Panc1 (cell line): ENCODE measurements at regions not wholly inside any gene's neighbourhood (a gene's known extent, or its start where the extent isn't known, plus 50 kb on each side); places are given as distances from the start of the nearest gene placed in this dataset.

Experiments
- ATAC-seq: fragments of 200-7000 bp; cut with Tn5 transposase; 2 replicates; pipeline ENCODE4 v1.9.1; 2020; ENCODE audit warnings: mild to moderate bottlenecking, moderate library complexity
- BruUV-seq: library from RNA; stranded (reverse); fragments of 400-500 nt; replicated peaks from 2 replicates; lab custom pipeline; 2021; lab: Mats Ljungman, UMichigan
- CTCF ChIA-PET: fragments of 300-600 bp; sonication (Branson Sonifier 250); formaldehyde crosslinking; loops from one replicate; lab custom pipeline; 2022; ENCODE audit warnings: antibody characterized with exemption; lab: Charles Lee
- POLR2A ChIA-PET: fragments of 300-600 bp; sonication (Branson Sonifier 250); formaldehyde crosslinking; loops from one replicate; lab custom pipeline; 2022; ENCODE audit warnings: antibody characterized with exemption; lab: Charles Lee
- DNase-seq: peaks from one replicate; pipeline ENCODE4 v3.0.0-alpha.2; 2010; ENCODE audit warnings: low read depth, low spot score
- H3K27ac ChIP-seq: 2 replicates; pipeline ENCODE4 v1.5.1; 2011; ENCODE audit warnings: mild to moderate bottlenecking, low read length, inconsistent platforms
- H3K27me3 ChIP-seq: fragments of 200-500 bp; sonication (Bioruptor generic); 2 replicates; pipeline ENCODE4 v1.6.0; 2014; ENCODE audit warnings: low read length, inconsistent platforms; ENCODE audit not compliant: control insufficient read depth, insufficient read depth
- H3K36me3 ChIP-seq: fragments of 200-500 bp; sonication (Bioruptor generic); 2 replicates; pipeline ENCODE4 v1.5.1; 2014; ENCODE audit warnings: inconsistent platforms, mild to moderate bottlenecking, low read length, moderate library complexity; ENCODE audit not compliant: control insufficient read depth, insufficient read depth
- H3K4me1 ChIP-seq: 2 replicates; pipeline ENCODE4 v1.5.1; 2011; ENCODE audit warnings: inconsistent platforms, mild to moderate bottlenecking, low read length, moderate library complexity; ENCODE audit not compliant: control insufficient read depth, insufficient read depth
- H3K4me3 ChIP-seq, 2 experiments: 2 replicates each; pipeline ENCODE4 v1.5.1; 2011 to 2012; ENCODE audit warnings: low read depth in 2 of 2, low read length in 2 of 2, mild to moderate bottlenecking in 2 of 2, inconsistent platforms in 1 of 2, moderate library complexity in 1 of 2
- H3K9me3 ChIP-seq: fragments of 200-500 bp; sonication (Bioruptor generic); 2 replicates; pipeline ENCODE4 v1.5.1; 2014; ENCODE audit warnings: low read depth, mild to moderate bottlenecking, inconsistent platforms, low read length, moderate library complexity; ENCODE audit not compliant: control insufficient read depth, insufficient read depth
- CTCF ChIP-seq: fragments of 450-650 bp; IDR thresholded peaks from 2 replicates; pipeline ENCODE4 v1.5.1; 2017; ENCODE audit warnings: mild to moderate bottlenecking
- POLR2AphosphoS5 ChIP-seq: IDR thresholded peaks from 2 replicates; pipeline ENCODE4 v1.6.1; 2012; ENCODE audit warnings: mild to moderate bottlenecking, low read depth, low read length, moderate library complexity
- REST ChIP-seq, 2 experiments: IDR thresholded peaks; 2 replicates each; pipeline ENCODE4 v1.6.1; 2011 to 2012; ENCODE audit warnings: low read depth in 2 of 2, control low read depth in 1 of 2, low read length in 1 of 2, mild to moderate bottlenecking in 1 of 2, moderate library complexity in 1 of 2; ENCODE audit not compliant: insufficient read depth in 1 of 2
- SIN3A ChIP-seq: IDR thresholded peaks from 2 replicates; pipeline ENCODE4 v1.6.1; 2012; ENCODE audit warnings: low read depth, mild to moderate bottlenecking, low read length, moderate library complexity, borderline replicate concordance; ENCODE audit not compliant: insufficient read depth
- TCF7L2 ChIP-seq: IDR thresholded peaks from 2 replicates; pipeline ENCODE4 v1.6.1; 2011; ENCODE audit warnings: mild to moderate bottlenecking, low read depth, low read length, inconsistent platforms
- in situ Hi-C: cut with HindIII; loops from 2 replicates; pipeline ENCODE4 v1.10.0; 2016; ENCODE audit warnings: low sequenced_read_pairs, low pct_unique_long_range_greater_than_20kb
- intact Hi-C: fragments of 100-400 bp; cut with micrococcal nuclease; formaldehyde crosslinking; loops from one replicate; pipeline ENCODE4 v1.10.0; 2022; ENCODE audit not compliant: unreplicated experiment

- TF ChIP-seq POLR2AphosphoS5 = no peak
- no peak for TF ChIP-seq REST (IDR thresholded peaks at IDR 0.05; ENCODE audit: insufficient read depth in 1 of 2, low read depth in 2 of 2, low read length in 1 of 2)
- TF ChIP-seq SIN3A = no peak
- no peak for TF ChIP-seq CTCF
- TF ChIP-seq TCF7L2 = no peak
- no peaks in the 10 kb centered on the region for H3K36me3 ChIP-seq
- no peaks in the 10 kb centered on the region for H3K4me1 ChIP-seq
- ChIA-PET CTCF (no interaction called here), POLR2A (no interaction called here)
- ATAC-seq (no peak), DNase-seq (no peak)
- H3K27me3 ChIP-seq = no peaks in the 10 kb centered on the region
- intact Hi-C loops = no loop called here
- in situ Hi-C loops = no loop called here
- no TSS peak for BruUV-seq
- no peak overlapping the region for H3K4me3 ChIP-seq
- H3K27ac ChIP-seq = no peak overlapping the region
- H3K9me3 ChIP-seq = peaks cover 3% of the 10 kb centered on the region; the same call in 1 of the 2 replicates
Measured at GRCh38 chr3:99393961-99394360, 244.4 kb upstream of the COL8A1 start.

GRCh38 chr3:99388780-99389179 is 249.6 kb upstream of the COL8A1 start:
- no peak for DNase-seq
- BruUV-seq = no TSS peak
- H3K27me3 ChIP-seq = no peaks in the 10 kb centered on the region
- intact Hi-C loops = no loop called here
- H3K4me1 ChIP-seq = no peaks in the 10 kb centered on the region
- in situ Hi-C loops = no loop called here
- H3K4me3 ChIP-seq = no peak overlapping the region
- ChIA-PET POLR2A (no interaction called here), CTCF (no interaction called here)
- no peak for ATAC-seq
- H3K9me3 ChIP-seq = no peaks in the 10 kb centered on the region
- H3K27ac ChIP-seq = no peak overlapping the region
- no peak for TF ChIP-seq POLR2AphosphoS5
- no peak for TF ChIP-seq REST (IDR thresholded peaks at IDR 0.05; ENCODE audit: insufficient read depth in 1 of 2, low read depth in 2 of 2, low read length in 1 of 2)
- no peak for TF ChIP-seq SIN3A
- TF ChIP-seq CTCF = no peak
- TF ChIP-seq TCF7L2 = no peak
- no peaks in the 10 kb centered on the region for H3K36me3 ChIP-seq
